ENCODE measurements at regions not wholly inside any gene's neighbourhood (a gene's known extent, or its start where the extent isn't known, plus 50 kb on each side); places are given as distances from the start of the nearest gene placed in this dataset.

- no peak for DNase-seq
- Histone ChIP-seq H3K36me3 (ENCODE audit: control insufficient read depth, insufficient read depth, low read length) (no peaks in the 10 kb centered on the region), H3K9me3 (replicated peaks; ENCODE audit: control insufficient read depth, low read depth, low read length) (no peaks in the 10 kb centered on the region), H3K27ac (ENCODE audit: low read length) (no peak overlapping the region), H3K4me3 (ENCODE audit: low read length) (no peak overlapping the region), H3K4me1 (ENCODE audit: control insufficient read depth, insufficient read depth, low read length) (no peaks in the 10 kb centered on the region), H3K27me3 (ENCODE audit: control insufficient read depth, insufficient read depth, low read length) (no peaks in the 10 kb centered on the region)
- 42% methylated on average over 1 of the region's 1 CpG for WGBS (ENCODE audit: insufficient coverage)
Observed at GRCh38 chr4:111635646-111636045, 509.6 kb upstream of the FAM241A start.

DNA sequence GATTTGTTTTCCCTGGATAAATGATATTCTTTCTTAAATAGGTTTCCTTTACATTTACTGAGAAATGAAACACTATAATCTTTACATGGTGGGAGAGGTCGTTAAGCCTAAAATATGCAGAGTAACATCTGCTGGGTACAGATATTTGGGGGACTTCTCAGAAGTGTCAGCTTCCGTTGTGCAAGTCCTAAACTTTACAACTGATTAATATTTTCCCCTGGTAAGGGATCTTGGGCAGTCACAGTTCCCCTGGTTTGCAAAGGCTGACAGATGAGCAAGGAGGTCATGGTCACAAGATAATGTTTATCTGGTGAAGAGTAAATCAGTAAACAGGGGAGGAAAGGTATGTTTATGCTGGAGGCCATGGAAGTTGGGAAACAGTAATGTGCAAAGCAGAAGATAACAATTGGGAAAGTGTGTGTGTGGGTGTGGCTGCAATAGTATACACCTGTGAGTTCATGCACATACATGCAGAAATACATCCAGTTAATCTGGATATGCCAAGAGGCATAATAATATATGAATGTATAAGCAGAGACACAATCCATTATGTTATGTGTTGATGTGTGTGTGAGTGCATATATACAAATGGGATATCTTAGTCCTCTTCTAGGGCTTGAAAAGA lies 508.2 kb upstream of the FAM241A start:
- Histone ChIP-seq H3K9me3 (replicated peaks; ENCODE audit: control insufficient read depth, low read depth, low read length) (no peaks in the 10 kb centered on the region), H3K27ac (ENCODE audit: low read length) (no peak overlapping the region), H3K27me3 (ENCODE audit: control insufficient read depth, insufficient read depth, low read length) (no peaks in the 10 kb centered on the region), H3K4me3 (ENCODE audit: low read length) (no peak overlapping the region), H3K36me3 (ENCODE audit: control insufficient read depth, insufficient read depth, low read length) (no peaks in the 10 kb centered on the region), H3K4me1 (ENCODE audit: control insufficient read depth, insufficient read depth, low read length) (no peaks in the 10 kb centered on the region)
- WGBS (ENCODE audit: insufficient coverage) = no CpG with 5 or more reads among the region's 2 CpGs
- no peak for DNase-seq

- WGBS (ENCODE audit: insufficient coverage) = no CpG with 5 or more reads among the region's 3 CpGs
- Histone ChIP-seq H3K4me1 (ENCODE audit: control insufficient read depth, insufficient read depth, low read length) (no peaks in the 10 kb centered on the region), H3K27ac (ENCODE audit: low read length) (no peak overlapping the region)
Observed at GRCh38 chr4:111639120-111639690, 506.0 kb upstream of the FAM241A start.

GRCh38 chr4:111639876-111640275 lies 505.4 kb upstream of the FAM241A start:
- Histone ChIP-seq H3K4me1 (ENCODE audit: control insufficient read depth, insufficient read depth, low read length) (no peaks in the 10 kb centered on the region), H3K27ac (ENCODE audit: low read length) (no peak overlapping the region), H3K27me3 (ENCODE audit: control insufficient read depth, insufficient read depth, low read length) (no peaks in the 10 kb centered on the region), H3K9me3 (replicated peaks; ENCODE audit: control insufficient read depth, low read depth, low read length) (no peaks in the 10 kb centered on the region), H3K36me3 (ENCODE audit: control insufficient read depth, insufficient read depth, low read length) (no peaks in the 10 kb centered on the region), H3K4me3 (ENCODE audit: low read length) (no peak overlapping the region)
- DNase-seq = no peak
- 63% methylated on average over 2 of the region's 6 CpGs for WGBS (ENCODE audit: insufficient coverage)

More at GRCh38 chr4:111639120-111639690, 506.0 kb upstream of the FAM241A start:
- H3K27me3 ChIP-seq (ENCODE audit: control insufficient read depth, insufficient read depth, low read length) = no peaks in the 10 kb centered on the region
- no peak for DNase-seq
- no peaks in the 10 kb centered on the region for H3K9me3 ChIP-seq (replicated peaks; ENCODE audit: control insufficient read depth, low read depth, low read length)
- no peak overlapping the region for H3K4me3 ChIP-seq (ENCODE audit: low read length)
- H3K36me3 ChIP-seq (ENCODE audit: control insufficient read depth, insufficient read depth, low read length) = no peaks in the 10 kb centered on the region

- Histone ChIP-seq H3K4me3 (ENCODE audit: low read length) (no peak overlapping the region), H3K27me3 (ENCODE audit: control insufficient read depth, insufficient read depth, low read length) (no peaks in the 10 kb centered on the region), H3K36me3 (ENCODE audit: control insufficient read depth, insufficient read depth, low read length) (no peaks in the 10 kb centered on the region), H3K4me1 (ENCODE audit: control insufficient read depth, insufficient read depth, low read length) (no peaks in the 10 kb centered on the region), H3K9me3 (replicated peaks; ENCODE audit: control insufficient read depth, low read depth, low read length) (no peaks in the 10 kb centered on the region), H3K27ac (ENCODE audit: low read length) (no peak overlapping the region)
- peak; percentile 90 for DNase-seq
- 54% methylated on average over 3 of the region's 9 CpGs for WGBS (ENCODE audit: insufficient coverage)
Observed at GRCh38 chr4:111641813-111642579, 503.3 kb upstream of the FAM241A start.

DNA sequence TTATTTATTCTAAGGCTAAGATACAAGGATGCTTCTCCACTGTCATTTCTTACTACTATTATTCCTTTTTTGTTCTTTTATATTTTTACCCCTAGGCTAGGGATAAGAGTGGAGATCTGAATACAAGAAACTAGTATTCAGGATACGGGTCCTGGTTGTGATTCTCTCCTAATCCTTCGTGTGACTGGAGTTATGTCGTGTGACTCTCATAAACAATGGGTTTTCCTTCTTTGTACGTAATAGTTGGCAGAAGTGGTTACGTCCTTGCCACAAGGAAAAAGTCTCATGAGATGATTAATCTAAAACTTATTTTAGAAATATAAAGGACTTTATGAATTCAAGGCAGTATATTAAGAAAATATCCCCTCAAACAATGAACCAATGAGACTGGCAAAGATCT lies 497.2 kb upstream of the FAM241A start:
- DNase-seq = no peak
- H3K4me3 ChIP-seq (ENCODE audit: low read length) = no peak overlapping the region
- no peaks in the 10 kb centered on the region for H3K27me3 ChIP-seq (ENCODE audit: control insufficient read depth, insufficient read depth, low read length)
- H3K4me1 ChIP-seq (ENCODE audit: control insufficient read depth, insufficient read depth, low read length) = no peaks in the 10 kb centered on the region
- H3K27ac ChIP-seq (ENCODE audit: low read length) = no peak overlapping the region
- no peaks in the 10 kb centered on the region for H3K36me3 ChIP-seq (ENCODE audit: control insufficient read depth, insufficient read depth, low read length)
- WGBS (ENCODE audit: insufficient coverage) = 100% methylated on average over 1 of the region's 5 CpGs
- no peaks in the 10 kb centered on the region for H3K9me3 ChIP-seq (replicated peaks; ENCODE audit: control insufficient read depth, low read depth, low read length)

- Histone ChIP-seq H3K4me1 (ENCODE audit: control insufficient read depth, insufficient read depth, low read length) (no peaks in the 10 kb centered on the region), H3K36me3 (ENCODE audit: control insufficient read depth, insufficient read depth, low read length) (no peaks in the 10 kb centered on the region), H3K4me3 (ENCODE audit: low read length) (no peak overlapping the region), H3K27me3 (ENCODE audit: control insufficient read depth, insufficient read depth, low read length) (no peaks in the 10 kb centered on the region), H3K27ac (ENCODE audit: low read length) (no peak overlapping the region), H3K9me3 (replicated peaks; ENCODE audit: control insufficient read depth, low read depth, low read length) (no peaks in the 10 kb centered on the region)
- WGBS (ENCODE audit: insufficient coverage) = no CpG with 5 or more reads among the region's 3 CpGs
- no peak for DNase-seq
Observed at GRCh38 chr4:111649308-111649707, 495.9 kb upstream of the FAM241A start.

DNA sequence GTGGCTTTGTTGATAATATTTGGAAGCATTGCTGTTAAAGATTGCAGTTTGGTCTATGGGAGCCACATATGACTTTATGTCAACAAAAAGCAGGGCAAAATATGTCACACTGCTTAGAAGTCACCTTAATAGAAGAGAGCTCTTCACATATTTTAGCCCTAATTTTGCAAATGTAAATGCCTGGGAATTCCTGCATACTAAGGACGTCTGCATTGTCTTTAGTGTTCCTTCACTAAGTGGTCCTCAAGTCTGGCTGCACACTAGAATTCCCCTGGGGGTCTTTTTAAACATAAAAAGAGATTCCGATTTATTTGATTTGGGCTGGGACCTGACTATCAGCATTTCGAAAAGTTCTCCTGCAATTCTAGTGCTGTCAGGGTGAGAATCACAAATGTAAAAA lies 495.1 kb upstream of the FAM241A start:
- no peaks in the 10 kb centered on the region for H3K36me3 ChIP-seq (ENCODE audit: control insufficient read depth, insufficient read depth, low read length)
- DNase-seq = no peak
- no peaks in the 10 kb centered on the region for H3K27me3 ChIP-seq (ENCODE audit: control insufficient read depth, insufficient read depth, low read length)
- H3K4me1 ChIP-seq (ENCODE audit: control insufficient read depth, insufficient read depth, low read length) = no peaks in the 10 kb centered on the region
- H3K27ac ChIP-seq (ENCODE audit: low read length) = no peak overlapping the region
- H3K4me3 ChIP-seq (ENCODE audit: low read length) = no peak overlapping the region
- H3K9me3 ChIP-seq (replicated peaks; ENCODE audit: control insufficient read depth, low read depth, low read length) = no peaks in the 10 kb centered on the region
- no CpG with 5 or more reads among the region's 3 CpGs for WGBS (ENCODE audit: insufficient coverage)

- WGBS (ENCODE audit: insufficient coverage) = 55% methylated on average over 1 of the region's 1 CpG
- no peaks in the 10 kb centered on the region for H3K36me3 ChIP-seq (ENCODE audit: control insufficient read depth, insufficient read depth, low read length)
- no peak for DNase-seq
Observed at GRCh38 chr4:111650674-111651086, 494.6 kb upstream of the FAM241A start.

GRCh38 chr4:111652236-111652635 lies 493.0 kb upstream of the FAM241A start:
- H3K4me1 ChIP-seq (ENCODE audit: control insufficient read depth, insufficient read depth, low read length) = no peaks in the 10 kb centered on the region
- no peak for DNase-seq
- H3K4me3 ChIP-seq (ENCODE audit: low read length) = no peak overlapping the region
- no peaks in the 10 kb centered on the region for H3K27me3 ChIP-seq (ENCODE audit: control insufficient read depth, insufficient read depth, low read length)
- no peak overlapping the region for H3K27ac ChIP-seq (ENCODE audit: low read length)
- no peaks in the 10 kb centered on the region for H3K9me3 ChIP-seq (replicated peaks; ENCODE audit: control insufficient read depth, low read depth, low read length)
- H3K36me3 ChIP-seq (ENCODE audit: control insufficient read depth, insufficient read depth, low read length) = no peaks in the 10 kb centered on the region
- 47% methylated on average over 5 of the region's 5 CpGs for WGBS (ENCODE audit: insufficient coverage)

More at GRCh38 chr4:111650674-111651086, 494.6 kb upstream of the FAM241A start:
- Histone ChIP-seq H3K27ac (ENCODE audit: low read length) (no peak overlapping the region), H3K27me3 (ENCODE audit: control insufficient read depth, insufficient read depth, low read length) (no peaks in the 10 kb centered on the region), H3K4me1 (ENCODE audit: control insufficient read depth, insufficient read depth, low read length) (no peaks in the 10 kb centered on the region), H3K9me3 (replicated peaks; ENCODE audit: control insufficient read depth, low read depth, low read length) (no peaks in the 10 kb centered on the region), H3K4me3 (ENCODE audit: low read length) (no peak overlapping the region)
